ENCODE measurements at regions not wholly inside any gene's neighbourhood (a gene's known extent, or its start where the extent isn't known, plus 50 kb on each side); places are given as distances from the start of the nearest gene placed in this dataset.

- TF ChIP-seq CTCF (conservative IDR thresholded peaks at IDR 0.05; ENCODE audit: low read depth, low read length), result no peak
- no peak for TF ChIP-seq EZH2 (IDR thresholded peaks at IDR 0.05; ENCODE audit: borderline replicate concordance, low read depth, low read length, poor library complexity, severe bottlenecking)
These were observed 902.6 kb upstream of the EPHA6 start for GRCh38 chr3:95911767-95912166.

Measured in A673 (cell line).